Stimulated activated CD4-positive, alpha-beta T cell treated with anti-CD3 and anti-CD28 coated beads, Interleukin-1b, Interleukin-23, amount 100 ng/mL, for 1 hour (primary cell): ENCODE measurements at regions not wholly inside any gene's neighbourhood (a gene's known extent, or its start where the extent isn't known, plus 50 kb on each side); places are given as distances from the start of the nearest gene placed in this dataset.

Experiments
- DNase-seq, 2 donors: peaks; one replicate each; pipeline ENCODE4 v3.0.0-alpha.2; 2020; ENCODE audit warnings: low read depth in 2 of 2

- DNase-seq: no peak
These were observed 257.2 kb upstream of the ARID1B start for GRCh38 chr6:156519940-156520339.

GRCh38 chr6:156517088-156517487 lies 260.1 kb upstream of the ARID1B start:
- no peak for DNase-seq

- no peak for DNase-seq
These were observed 261.9 kb upstream of the ARID1B start for GRCh38 chr6:156515242-156515641.

- DNase-seq: no peak
These were observed 263.7 kb upstream of the ARID1B start for GRCh38 chr6:156513504-156513903.

GRCh38 chr6:156511570-156511969 lies 265.6 kb upstream of the ARID1B start:
- no peak for DNase-seq

GRCh38 chr6:156511051-156511450 lies 266.1 kb upstream of the ARID1B start:
- DNase-seq: no peak

GRCh38 chr6:156510242-156510641 lies 266.9 kb upstream of the ARID1B start:
- no peak for DNase-seq

- DNase-seq: no peak
These were observed 267.7 kb upstream of the ARID1B start for GRCh38 chr6:156509496-156509895.

GRCh38 chr6:156508923-156509322 lies 268.3 kb upstream of the ARID1B start:
- no peak for DNase-seq

GRCh38 chr6:156508126-156508525 lies 269.1 kb upstream of the ARID1B start:
- DNase-seq: no peak

GRCh38 chr6:156507656-156508055 lies 269.5 kb upstream of the ARID1B start:
- no peak for DNase-seq

GRCh38 chr6:156507106-156507505 lies 270.1 kb upstream of the ARID1B start:
- DNase-seq: no peak

GRCh38 chr6:156502969-156503504 lies 274.1 kb upstream of the ARID1B start:
- no peak for DNase-seq

- no peak for DNase-seq
These were observed 279.6 kb upstream of the ARID1B start for GRCh38 chr6:156497618-156498017.

GRCh38 chr6:156487877-156488276 lies 289.3 kb upstream of the ARID1B start:
- no peak for DNase-seq

- DNase-seq: no peak
These were observed 292.0 kb upstream of the ARID1B start for GRCh38 chr6:156485150-156485549.

GRCh38 chr6:156474507-156475120 lies 302.6 kb upstream of the ARID1B start:
- DNase-seq: no peak

GRCh38 chr6:156471000-156471399 lies 306.2 kb upstream of the ARID1B start:
- no peak for DNase-seq

GRCh38 chr6:156464100-156464878 lies 312.9 kb upstream of the ARID1B start:
- no peak for DNase-seq

- no peak for DNase-seq
These were observed 315.5 kb upstream of the ARID1B start for GRCh38 chr6:156461647-156462046.

GRCh38 chr6:156457601-156458000 lies 319.6 kb upstream of the ARID1B start:
- no peak for DNase-seq

GRCh38 chr6:156455847-156456246 lies 321.3 kb upstream of the ARID1B start:
- DNase-seq: no peak

GRCh38 chr6:156454867-156455266 lies 322.3 kb upstream of the ARID1B start:
- DNase-seq: no peak
